Peyer's patch (tissue), 4 donors: ENCODE measurements at regions not wholly inside any gene's neighbourhood (a gene's known extent, or its start where the extent isn't known, plus 50 kb on each side); places are given as distances from the start of the nearest gene placed in this dataset.

Experiments
- DNase-seq, 3 donors: peaks; one replicate each; pipeline ENCODE4 v3.0.0-alpha.2; 2017 to 2019
- H3K27ac ChIP-seq, 4 donors: fragments of 200-600 bp; sonication (generic); one replicate each; pipeline ENCODE4 v1.5.1; 2016 to 2019
- H3K27me3 ChIP-seq, 2 donors: fragments of 200-600 bp; sonication (generic); one replicate each; pipeline ENCODE4 v1.5.1; 2019
- H3K36me3 ChIP-seq, 3 donors: fragments of 200-600 bp; sonication (generic); one replicate each; pipeline ENCODE4 v1.5.1; 2016 to 2019
- H3K4me1 ChIP-seq, 4 donors: fragments of 200-600 bp; sonication (generic); one replicate each; pipeline ENCODE4 v1.5.1; 2016 to 2019
- H3K4me3 ChIP-seq, 4 donors: fragments of 200-600 bp; sonication (generic); 1 replicate in 3 of 4; 2 replicates in 1 of 4; pipeline ENCODE4 v1.5.1; 2016 to 2019; ENCODE audit warnings: mild to moderate bottlenecking in 1 of 4
- H3K9me3 ChIP-seq, 4 donors: fragments of 200-600 bp; sonication (generic); one replicate each; pipeline ENCODE4 v1.5.1; 2016 to 2019; ENCODE audit warnings: mild to moderate bottlenecking in 1 of 4
- CTCF ChIP-seq, 6 experiments: fragments of 450-650 bp in 4 of 6; fragments of 200-600 bp in 2 of 6; sonication (generic) in 1 of 6; IDR thresholded peaks; one replicate each; pipeline ENCODE4 v1.5.1; 2017 to 2019; ENCODE audit warnings: antibody characterized with exemption in 6 of 6, mild to moderate bottlenecking in 3 of 6, moderate library complexity in 1 of 6
- POLR2A ChIP-seq, 2 donors: fragments of 450-650 bp; IDR thresholded peaks; one replicate each; pipeline ENCODE4 v1.5.1; 2017; ENCODE audit warnings: antibody characterized with exemption in 2 of 2, mild to moderate bottlenecking in 2 of 2, moderate library complexity in 2 of 2

GRCh38 chr10:121078036-121078435 lies 226.9 kb downstream of the WDR11 start:
- Histone ChIP-seq H3K9me3 (no peaks in the 10 kb centered on the region), H3K27me3 (no peaks in the 10 kb centered on the region), H3K4me3 (no peak overlapping the region), H3K27ac (no peak overlapping the region), H3K36me3 (no peaks in the 10 kb centered on the region), H3K4me1 (peaks cover 0 to 34% (median 3%) of the 10 kb centered on the region in 4 donors)
- DNase-seq = no peak
- TF ChIP-seq CTCF (IDR thresholded peaks at IDR 0.05) (no peak), POLR2A (IDR thresholded peaks at IDR 0.05) (no peak)

- Histone ChIP-seq H3K27ac (peak overlapping the region in 2 of 4 donors; percentile 54 to 63), H3K4me3 (no peak overlapping the region)
Observed at GRCh38 chr10:121078672-121079102, 227.5 kb downstream of the WDR11 start.

GRCh38 chr10:121079226-121079625 lies 228.1 kb downstream of the WDR11 start:
- H3K9me3 ChIP-seq = no peaks in the 10 kb centered on the region
- H3K4me3 ChIP-seq = no peak overlapping the region
- TF ChIP-seq CTCF (IDR thresholded peaks at IDR 0.05) (no peak), POLR2A (IDR thresholded peaks at IDR 0.05) (no peak)
- no peaks in the 10 kb centered on the region for H3K36me3 ChIP-seq
- peaks cover 0 to 34% (median 3%) of the 10 kb centered on the region in 4 donors for H3K4me1 ChIP-seq
- DNase-seq = no peak
- H3K27ac ChIP-seq = peak overlapping the region in 2 of 4 donors; percentile 54 to 63
- H3K27me3 ChIP-seq = no peaks in the 10 kb centered on the region

More at GRCh38 chr10:121078672-121079102, 227.5 kb downstream of the WDR11 start:
- Histone ChIP-seq H3K4me1 (peaks cover 0 to 34% (median 3%) of the 10 kb centered on the region in 4 donors), H3K9me3 (no peaks in the 10 kb centered on the region), H3K36me3 (no peaks in the 10 kb centered on the region), H3K27me3 (no peaks in the 10 kb centered on the region)
- TF ChIP-seq POLR2A (IDR thresholded peaks at IDR 0.05) (no peak), CTCF (IDR thresholded peaks at IDR 0.05) (no peak)
- DNase-seq = peak in 2 of 3 donors; percentile 65 to 67

- H3K4me1 ChIP-seq = peaks cover 0 to 34% (median 3%) of the 10 kb centered on the region in 4 donors
- no peaks in the 10 kb centered on the region for H3K36me3 ChIP-seq
- H3K4me3 ChIP-seq = no peak overlapping the region
- no peaks in the 10 kb centered on the region for H3K9me3 ChIP-seq
- peak in 2 of 3 donors; percentile 66 to 77 for DNase-seq
- TF ChIP-seq CTCF (IDR thresholded peaks at IDR 0.05) = peak in 1 of 6 experiments; percentile 1
- no peak for TF ChIP-seq POLR2A (IDR thresholded peaks at IDR 0.05)
- no peaks in the 10 kb centered on the region for H3K27me3 ChIP-seq
- H3K27ac ChIP-seq = peak overlapping the region in 2 of 4 donors; percentile 60 to 63
Observed at GRCh38 chr10:121080281-121080891, 229.2 kb downstream of the WDR11 start.

GRCh38 chr10:121081306-121081705 lies 230.1 kb downstream of the WDR11 start:
- DNase-seq = no peak
- Histone ChIP-seq H3K4me1 (peaks cover 0 to 34% (median 3%) of the 10 kb centered on the region in 4 donors), H3K9me3 (no peaks in the 10 kb centered on the region), H3K4me3 (no peak overlapping the region), H3K27ac (no peak overlapping the region), H3K36me3 (no peaks in the 10 kb centered on the region), H3K27me3 (no peaks in the 10 kb centered on the region)
- TF ChIP-seq POLR2A (IDR thresholded peaks at IDR 0.05) = no peak
- no peak for TF ChIP-seq CTCF (IDR thresholded peaks at IDR 0.05)
